PC-9 (cell line): ENCODE measurements at regions not wholly inside any gene's neighbourhood (a gene's known extent, or its start where the extent isn't known, plus 50 kb on each side); places are given as distances from the start of the nearest gene placed in this dataset.

Experiments used
- BruUV-seq: library from RNA; stranded (reverse); fragments of 400-500 nt; replicated peaks from 2 replicates; lab custom pipeline; 2021; lab: Mats Ljungman, UMichigan
- CTCF ChIA-PET: fragments of 300-600 bp; sonication (Branson Sonifier 250); formaldehyde crosslinking; loops from one replicate; lab custom pipeline; 2022; ENCODE audit warnings: antibody characterized with exemption; lab: Charles Lee
- POLR2A ChIA-PET: fragments of 300-600 bp; sonication (Branson Sonifier 250); formaldehyde crosslinking; loops from one replicate; lab custom pipeline; 2022; ENCODE audit warnings: antibody characterized with exemption; ENCODE audit not compliant: unreplicated experiment; lab: Charles Lee
- DNase-seq, 2 experiments: peaks; one replicate each; pipeline versions ENCODE4 v3.0.0 to v3.0.0-alpha.2; 2015 to 2022; ENCODE audit warnings: mixed read lengths in 1 of 2
- H2AFZ ChIP-seq: fragments of 200-600 bp; sonication (generic); 2 replicates; pipeline ENCODE4 v1.8.1; 2017; ENCODE audit warnings: antibody characterized with exemption
- H3F3A ChIP-seq: fragments of 200-600 bp; sonication (generic); 2 replicates; pipeline ENCODE4 v1.8.1; 2017; ENCODE audit warnings: antibody characterized with exemption, mild to moderate bottlenecking, low read depth; ENCODE audit not compliant: insufficient read depth
- H3K27ac ChIP-seq: fragments of 200-600 bp; sonication (generic); 2 replicates; pipeline ENCODE4 v1.6.1; 2016; ENCODE audit warnings: mixed run types
- H3K27me3 ChIP-seq: fragments of 200-600 bp; sonication (generic); 2 replicates; pipeline ENCODE4 v1.6.1; 2016; ENCODE audit warnings: low read depth, mixed run types; ENCODE audit not compliant: insufficient read depth
- H3K36me3 ChIP-seq: fragments of 200-600 bp; sonication (generic); 2 replicates; pipeline ENCODE4 v1.6.1; 2016; ENCODE audit warnings: low read depth, mixed run types
- H3K4me1 ChIP-seq: fragments of 200-600 bp; sonication (generic); replicated peaks from 2 replicates; pipeline ENCODE4 v1.6.1; 2016; ENCODE audit warnings: mixed run types; ENCODE audit not compliant: insufficient read depth
- H3K4me2 ChIP-seq: fragments of 200-600 bp; sonication (generic); 2 replicates; pipeline ENCODE4 v1.6.1; 2017; ENCODE audit warnings: mixed run types
- H3K4me3 ChIP-seq: fragments of 200-600 bp; sonication (generic); 2 replicates; pipeline ENCODE4 v1.6.1; 2016; ENCODE audit warnings: mixed run types
- H3K79me2 ChIP-seq: fragments of 200-600 bp; sonication (generic); 2 replicates; pipeline ENCODE4 v1.6.1; 2017; ENCODE audit warnings: low read depth, mixed run types
- H3K9me2 ChIP-seq: fragments of 200-600 bp; sonication (generic); 2 replicates; pipeline ENCODE4 v1.8.1; 2017; ENCODE audit warnings: mild to moderate bottlenecking; ENCODE audit not compliant: insufficient read depth
- H3K9me3 ChIP-seq: fragments of 200-600 bp; sonication (generic); 2 replicates; pipeline ENCODE4 v1.8.1; 2016; ENCODE audit warnings: low read depth; ENCODE audit not compliant: insufficient read depth
- H4K20me1 ChIP-seq: fragments of 200-600 bp; sonication (generic); 2 replicates; pipeline ENCODE4 v1.8.1; 2017; ENCODE audit not compliant: insufficient read depth
- CTCF ChIP-seq: fragments of 200-600 bp; sonication (generic); conservative IDR thresholded peaks from 2 replicates; pipeline ENCODE4 v1.6.1; 2017; ENCODE audit warnings: mixed run types, antibody characterized with exemption, mild to moderate bottlenecking, moderate library complexity
- EZH2 ChIP-seq: fragments of 200-600 bp; sonication (generic); IDR thresholded peaks from 2 replicates; pipeline ENCODE4 v1.8.0; 2017; ENCODE audit warnings: antibody characterized with exemption, low read depth
- intact Hi-C: fragments of 100-400 bp; cut with micrococcal nuclease; formaldehyde crosslinking; loops from one replicate; pipeline ENCODE4 v1.10.0; 2022; ENCODE audit not compliant: unreplicated experiment

- Histone ChIP-seq H3K9me3 (no peaks in the 10 kb centered on the region), H3K36me3 (no peaks in the 10 kb centered on the region), H3K4me2 (no peak overlapping the region), H3K27ac (no peak overlapping the region), H3F3A (no peaks in the 10 kb centered on the region), H2AFZ (no peak overlapping the region), H3K79me2 (no peaks in the 10 kb centered on the region), H3K9me2 (no peaks in the 10 kb centered on the region), H3K4me1 (no peaks in the 10 kb centered on the region), H3K4me3 (no peak overlapping the region), H3K27me3 (no peaks in the 10 kb centered on the region), H4K20me1 (no peaks in the 10 kb centered on the region)
- no TSS peak for BruUV-seq
- TF ChIP-seq CTCF (no peak), EZH2 (no peak)
- DNase-seq = no peak
- intact Hi-C loops = no loop called here
- ChIA-PET POLR2A (no interaction called here), CTCF (no interaction called here)
These were observed 182.1 kb downstream of the NAF1 start for GRCh38 chr4:162984621-162985020.

- Histone ChIP-seq H2AFZ (no peak overlapping the region), H3K4me3 (no peak overlapping the region), H3K79me2 (no peaks in the 10 kb centered on the region), H3K36me3 (no peaks in the 10 kb centered on the region), H3K4me2 (no peak overlapping the region), H4K20me1 (no peaks in the 10 kb centered on the region), H3K4me1 (no peaks in the 10 kb centered on the region), H3K27me3 (no peaks in the 10 kb centered on the region), H3K27ac (no peak overlapping the region), H3F3A (no peaks in the 10 kb centered on the region), H3K9me3 (no peaks in the 10 kb centered on the region), H3K9me2 (no peaks in the 10 kb centered on the region)
- intact Hi-C loops = no loop called here
- ChIA-PET POLR2A (no interaction called here), CTCF (no interaction called here)
- DNase-seq = no peak
- no TSS peak for BruUV-seq
- TF ChIP-seq CTCF = no peak
- TF ChIP-seq EZH2 = no peak
These were observed 184.9 kb downstream of the NAF1 start for GRCh38 chr4:162981823-162982222.

GRCh38 chr4:162978398-162978797, 188.3 kb downstream of the NAF1 start:
- Histone ChIP-seq H3K4me3 (no peak overlapping the region), H4K20me1 (no peaks in the 10 kb centered on the region), H3K79me2 (no peaks in the 10 kb centered on the region), H3K36me3 (no peaks in the 10 kb centered on the region), H3K4me1 (no peaks in the 10 kb centered on the region), H2AFZ (no peak overlapping the region), H3F3A (no peaks in the 10 kb centered on the region), H3K27me3 (no peaks in the 10 kb centered on the region), H3K27ac (no peak overlapping the region), H3K9me3 (no peaks in the 10 kb centered on the region), H3K4me2 (no peak overlapping the region), H3K9me2 (no peaks in the 10 kb centered on the region)
- no TSS peak for BruUV-seq
- no peak for TF ChIP-seq EZH2
- TF ChIP-seq CTCF = no peak
- CTCF ChIA-PET = no interaction called here
- DNase-seq = no peak
- intact Hi-C loops = no loop called here
- POLR2A ChIA-PET = no interaction called here
